RWPE1 (cell line): ENCODE measurements at regions not wholly inside any gene's neighbourhood (a gene's known extent, or its start where the extent isn't known, plus 50 kb on each side); places are given as distances from the start of the nearest gene placed in this dataset.

ENCODE experiments used
- CTCF ChIA-PET: fragments of 350-600 bp; sonication (Branson Sonifier 250); formaldehyde crosslinking; extraction: SDS; loops from one replicate; lab custom pipeline; 2021; lab: Yijun Ruan, JAX
- POLR2A ChIA-PET: fragments of 400-600 bp; formaldehyde crosslinking; extraction: SDS; loops from one replicate; lab custom pipeline; 2020; ENCODE audit warnings: antibody characterized with exemption; ENCODE audit not compliant: low non-redundant PET; lab: Yijun Ruan, JAX
- DNase-seq: peaks from one replicate; pipeline ENCODE4 v3.0.0; 2012; ENCODE audit warnings: low spot score
- H3K27ac ChIP-seq: fragments of 450-650 bp; 2 replicates; pipeline ENCODE4 v1.5.1; 2017
- CTCF ChIP-seq: fragments of 450-650 bp; conservative IDR thresholded peaks from 2 replicates; pipeline ENCODE4 v1.5.1; 2017; ENCODE audit warnings: low read depth, mild to moderate bottlenecking

GRCh38 chr22:47369431-47370015, 607.1 kb downstream of the TBC1D22A start:
- no peak overlapping the region for H3K27ac ChIP-seq
- TF ChIP-seq CTCF = no peak
- POLR2A ChIA-PET = no interaction called here
- no peak for DNase-seq
- CTCF ChIA-PET = no interaction called here

GRCh38 chr22:47369020-47369419, 606.6 kb downstream of the TBC1D22A start:
- DNase-seq = no peak
- H3K27ac ChIP-seq = no peak overlapping the region
- ChIA-PET CTCF (no interaction called here), POLR2A (no interaction called here)
- TF ChIP-seq CTCF = no peak

- POLR2A ChIA-PET = no interaction called here
- DNase-seq = no peak
- CTCF ChIA-PET = no interaction called here
- TF ChIP-seq CTCF = no peak
- H3K27ac ChIP-seq = no peak overlapping the region
These were observed 605.8 kb downstream of the TBC1D22A start for GRCh38 chr22:47367993-47368945.

GRCh38 chr22:47367107-47367690, 604.7 kb downstream of the TBC1D22A start:
- DNase-seq = no peak
- H3K27ac ChIP-seq = no peak overlapping the region
- ChIA-PET POLR2A (no interaction called here), CTCF (no interaction called here)
- TF ChIP-seq CTCF = no peak

- ChIA-PET CTCF (no interaction called here), POLR2A (no interaction called here)
- no peak for DNase-seq
- no peak overlapping the region for H3K27ac ChIP-seq
- no peak for TF ChIP-seq CTCF
These were observed 603.7 kb downstream of the TBC1D22A start for GRCh38 chr22:47366026-47366767.

GRCh38 chr22:47361247-47361646, 598.8 kb downstream of the TBC1D22A start:
- DNase-seq = no peak
- CTCF ChIA-PET = no interaction called here
- POLR2A ChIA-PET = no interaction called here
- no peak for TF ChIP-seq CTCF
- no peak overlapping the region for H3K27ac ChIP-seq
